Effector CD8-positive, alpha-beta T cell (primary cell): ENCODE measurements at regions not wholly inside any gene's neighbourhood (a gene's known extent, or its start where the extent isn't known, plus 50 kb on each side); places are given as distances from the start of the nearest gene placed in this dataset.
"Not testable (repeated sequence)": the region's sequence is repeated elsewhere in the genome, so short reads cannot be mapped to it uniquely, and the experiment has no call there.

ENCODE experiments used
- DNase-seq: peaks from one replicate; lab custom pipeline; 2025; lab: John Stamatoyannopoulos, UW

DNA sequence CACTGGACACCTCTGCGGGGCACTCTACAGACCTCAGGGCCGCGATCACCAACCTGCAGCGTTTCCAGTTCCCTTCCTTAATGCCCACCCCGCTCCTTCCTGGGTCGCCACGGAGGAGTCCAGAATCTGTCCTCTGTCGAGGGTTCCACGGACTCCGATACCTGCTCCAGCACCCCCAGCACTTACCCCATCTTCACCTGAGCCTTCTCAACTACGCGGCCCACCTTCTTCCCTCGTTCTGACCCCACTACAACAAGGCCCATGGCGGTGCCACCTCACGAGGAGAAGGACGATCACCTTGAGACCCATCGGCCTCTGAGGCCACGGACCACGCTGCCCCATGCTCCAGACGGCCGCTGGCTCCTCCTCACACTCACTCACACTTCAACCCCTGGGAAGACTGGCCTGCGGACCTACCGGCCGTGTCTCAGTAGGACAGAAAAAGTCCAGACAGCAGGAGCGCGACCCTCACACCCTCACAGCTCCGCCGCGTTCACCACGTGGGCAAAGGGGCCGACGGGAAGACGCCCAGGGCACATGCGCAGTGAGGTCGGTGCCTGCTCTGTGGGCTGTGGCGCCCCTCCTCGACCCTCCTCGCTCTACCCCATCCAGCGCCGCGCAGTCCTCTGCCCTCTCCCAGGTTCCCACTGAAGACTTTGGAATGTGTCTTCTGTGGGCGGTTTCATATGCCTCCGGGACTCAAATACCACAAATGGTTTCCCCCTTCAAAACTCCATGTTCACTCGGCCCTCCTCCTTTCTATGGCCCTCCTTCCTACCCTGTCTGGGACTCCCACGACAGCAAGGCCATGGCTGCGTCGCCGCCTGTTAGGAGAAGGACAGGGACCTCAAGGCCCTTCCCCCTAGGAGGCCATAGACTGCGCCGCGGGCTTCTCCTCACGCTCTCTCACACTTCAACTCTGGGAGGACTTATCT lies 193.9 kb upstream of the PHF14 start:
- DNase-seq: no peak

DNA sequence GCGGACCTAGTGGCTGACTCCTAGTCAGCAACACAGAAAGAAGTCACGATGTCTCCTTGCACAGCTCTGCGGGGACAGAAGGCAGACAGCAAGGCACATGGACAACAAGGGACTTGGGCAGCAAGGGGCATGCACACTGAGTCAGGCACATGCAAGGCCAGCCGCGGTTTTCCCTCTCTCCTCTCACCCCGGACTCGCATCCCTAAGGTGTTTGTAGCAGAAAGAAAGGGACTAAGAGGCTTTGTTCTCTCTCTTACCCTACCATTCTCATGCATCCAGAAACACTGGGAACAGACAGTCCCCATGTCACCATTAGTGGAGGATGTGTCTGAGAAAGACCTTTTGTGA lies 193.3 kb upstream of the PHF14 start:
- no peak for DNase-seq

DNA sequence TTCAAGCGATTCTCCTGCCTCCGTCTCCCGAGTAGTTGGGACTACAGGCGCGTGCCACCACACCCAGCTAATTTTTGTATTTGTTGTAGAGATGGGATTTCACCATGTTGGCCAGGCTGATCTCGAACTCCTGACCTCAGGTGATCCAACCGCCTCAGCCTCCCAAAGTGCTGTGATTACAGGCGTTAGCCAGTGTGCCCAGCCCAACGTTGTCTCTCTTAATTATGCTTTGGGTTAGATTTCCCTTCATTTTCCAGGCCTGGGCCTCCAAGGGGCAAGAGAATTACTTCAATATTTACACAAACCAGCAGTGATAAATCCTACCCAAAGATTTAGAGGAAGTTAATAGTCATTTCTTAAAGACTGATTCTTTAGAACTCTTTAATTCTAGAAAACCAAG lies 186.7 kb upstream of the PHF14 start:
- DNase-seq: not testable (repeated sequence)

DNA sequence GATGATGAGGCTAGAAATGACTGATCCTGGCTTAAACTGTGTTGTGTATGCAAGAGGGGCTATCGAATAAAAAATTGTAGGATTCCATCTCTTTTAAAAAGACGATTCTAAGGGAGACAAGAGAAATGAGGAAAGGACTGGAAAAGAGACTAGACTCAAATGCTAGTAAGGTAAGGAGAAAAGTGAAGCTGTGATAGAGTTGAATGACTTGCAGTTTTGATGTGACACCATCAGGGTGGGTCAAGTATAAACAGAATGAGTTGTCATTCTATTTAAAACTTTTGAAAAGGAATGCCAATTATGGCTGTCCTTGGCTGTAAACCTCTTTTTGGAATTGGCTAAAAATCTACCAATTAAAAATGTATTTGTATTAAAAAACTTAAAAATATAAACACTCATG lies 184.5 kb upstream of the PHF14 start:
- DNase-seq: no peak

DNA sequence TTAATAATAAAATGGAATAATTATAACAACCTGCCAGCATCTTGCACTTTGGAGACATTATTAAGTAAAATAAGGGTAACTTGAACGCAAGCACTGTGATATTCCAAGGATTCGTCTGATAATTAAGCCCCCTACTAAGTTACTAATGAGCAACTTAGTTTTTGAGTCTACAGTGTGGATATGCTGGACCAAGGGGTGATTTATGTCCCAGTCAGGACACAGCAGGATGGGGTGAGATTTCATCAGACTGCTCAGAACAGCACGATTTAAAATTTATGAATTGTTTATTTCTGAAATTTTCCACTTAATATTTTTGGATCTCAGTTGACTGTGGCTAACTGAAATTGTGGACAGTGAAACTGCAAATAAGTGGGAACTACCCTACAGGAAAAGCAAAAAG lies 182.8 kb upstream of the PHF14 start:
- no peak for DNase-seq

DNA sequence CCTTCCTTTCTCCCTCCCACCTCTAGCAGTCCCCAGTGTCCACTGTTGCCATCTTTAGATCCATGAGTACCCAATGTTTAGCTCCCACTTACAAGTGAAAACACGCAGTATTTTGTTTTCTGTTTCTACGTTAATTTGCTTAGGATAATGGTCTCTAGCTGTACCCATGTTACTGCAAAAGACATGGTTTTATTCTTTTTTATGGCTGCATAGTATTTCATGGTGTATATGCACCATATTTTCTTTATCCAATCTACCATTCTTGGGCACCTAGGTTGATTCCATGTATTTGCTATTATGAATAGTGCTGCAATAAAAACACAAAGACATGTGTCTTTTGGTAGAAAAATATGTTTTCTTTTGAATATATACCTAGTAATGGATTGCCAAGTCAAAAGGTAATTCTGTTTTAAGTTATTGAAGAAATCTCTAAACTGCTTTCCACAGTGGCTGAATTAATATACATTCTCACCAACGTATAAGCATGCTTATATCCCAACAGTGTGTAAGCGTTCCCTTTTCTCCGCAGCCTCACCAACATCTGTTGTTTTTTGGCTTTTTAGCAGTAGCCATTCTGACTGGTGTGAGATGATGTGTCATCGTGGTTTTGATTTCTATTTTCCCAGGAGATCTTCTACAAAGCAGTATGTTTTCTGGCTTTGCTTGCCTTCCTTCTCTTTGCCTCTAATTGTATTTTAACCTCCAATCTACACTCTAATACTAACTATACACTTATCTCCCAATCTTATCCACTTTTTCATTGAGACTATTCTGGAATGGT lies 179.5 kb upstream of the PHF14 start:
- DNase-seq: no peak

DNA sequence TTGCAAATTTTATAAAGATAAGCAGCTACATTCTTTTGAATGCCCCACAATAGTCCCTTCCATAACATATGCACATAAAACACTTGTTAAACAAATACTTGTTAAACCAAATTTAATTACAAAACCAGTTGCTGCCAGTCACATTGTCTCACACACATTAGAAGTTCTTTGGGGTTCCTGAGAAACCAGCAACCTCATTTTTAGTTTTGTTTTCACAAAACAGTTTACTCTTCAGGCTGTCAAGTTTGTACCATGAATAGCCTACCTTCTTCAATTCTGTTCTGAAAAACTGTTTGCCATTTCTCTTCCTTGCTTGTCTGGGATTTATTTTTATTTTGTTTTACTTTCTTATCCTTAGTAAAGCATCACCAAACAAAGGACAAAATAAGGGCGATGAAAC lies 176.5 kb upstream of the PHF14 start:
- DNase-seq: no peak

DNA sequence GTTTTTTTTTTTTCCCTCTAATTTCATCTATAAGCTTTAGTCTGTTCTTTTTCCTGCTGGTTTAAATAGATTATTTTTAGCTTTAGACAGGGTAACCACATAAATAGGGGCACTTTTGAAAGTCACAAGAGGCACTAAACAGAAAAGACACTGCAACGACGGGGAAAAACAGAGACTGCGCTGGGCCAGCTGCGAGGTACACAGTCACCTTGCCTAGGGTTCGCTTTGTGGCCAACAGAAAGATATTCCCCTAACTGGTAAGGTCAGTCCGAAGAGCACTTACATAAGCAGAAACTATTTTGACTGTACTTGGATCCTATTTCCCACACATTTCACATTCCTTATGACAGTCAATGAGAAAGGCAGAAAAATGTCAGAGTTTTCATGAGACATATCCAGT lies 175.6 kb upstream of the PHF14 start:
- DNase-seq: no peak

DNA sequence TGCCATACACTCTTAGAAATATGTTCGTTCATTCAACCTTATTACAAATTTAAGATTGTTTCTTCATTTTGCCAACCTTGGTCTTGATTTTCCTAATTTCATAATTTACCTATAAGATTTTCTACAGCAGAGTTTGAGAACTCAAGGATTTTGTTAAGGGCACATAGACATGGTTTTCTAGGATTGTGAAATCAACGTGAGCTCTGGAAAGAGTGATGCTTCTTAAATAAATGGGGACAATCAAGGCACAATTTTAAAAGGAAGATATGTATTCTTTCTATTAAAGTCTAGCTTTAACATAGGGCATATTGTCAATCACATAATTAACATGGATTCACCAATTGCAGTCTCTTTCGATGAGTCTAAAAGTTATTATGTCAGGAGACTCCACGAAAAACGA lies 174.2 kb upstream of the PHF14 start:
- no peak for DNase-seq

DNA sequence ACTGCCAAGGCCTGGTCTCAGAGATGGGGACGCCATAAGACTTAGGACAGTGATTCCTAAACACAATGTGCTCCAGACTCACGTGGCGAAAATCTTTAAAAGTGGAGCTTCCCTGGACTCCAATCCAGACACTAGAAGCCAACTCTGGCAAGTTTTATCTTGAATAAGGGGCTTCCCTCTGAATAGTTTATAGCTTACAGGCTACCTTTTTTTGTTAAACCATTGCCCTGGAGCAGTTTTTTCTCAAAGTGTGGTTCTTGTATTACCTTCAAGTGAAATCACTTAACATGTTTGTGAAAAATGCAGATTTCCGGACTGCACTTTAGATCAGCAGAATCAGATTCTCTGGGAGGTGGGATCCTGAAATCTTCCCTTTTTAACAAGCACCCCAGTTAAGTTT lies 171.7 kb upstream of the PHF14 start:
- no peak for DNase-seq

DNA sequence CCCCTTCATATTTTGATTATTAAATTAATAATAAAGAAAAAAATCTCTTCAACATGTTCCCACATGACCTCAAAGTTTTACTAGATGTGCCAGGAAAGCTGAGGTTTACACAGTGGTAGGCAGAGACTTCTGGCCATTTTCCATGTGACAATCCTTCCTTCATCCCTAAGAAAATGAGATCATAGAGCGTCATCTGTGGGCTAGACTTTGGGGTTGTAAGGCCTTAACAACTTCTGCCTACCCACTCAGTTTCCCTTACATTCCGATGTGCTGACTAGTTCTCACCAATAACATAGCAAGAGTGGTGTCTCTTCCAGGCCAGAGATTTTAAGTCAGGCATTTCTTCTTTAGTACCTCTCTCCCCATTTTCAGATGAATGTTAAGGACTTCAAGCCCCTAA lies 171.1 kb upstream of the PHF14 start:
- DNase-seq: no peak

DNA sequence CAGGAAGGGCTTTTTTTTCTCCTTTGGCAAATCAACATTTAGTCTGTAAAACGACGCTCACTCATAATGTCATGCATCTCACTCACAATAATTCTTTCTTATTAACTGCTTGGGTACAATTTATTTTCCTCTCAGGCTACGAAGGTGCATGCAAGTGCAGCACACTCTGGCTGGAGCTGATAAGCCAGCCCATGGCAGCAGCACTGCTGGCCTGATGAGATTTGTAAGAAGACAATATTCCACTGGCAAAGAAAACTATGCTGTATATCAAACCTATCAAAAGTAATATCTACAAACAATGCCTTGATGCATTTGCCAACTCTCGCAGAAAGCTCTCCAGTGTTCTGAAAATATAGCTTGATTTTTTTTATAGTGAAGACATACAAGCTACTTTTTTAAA lies 170.0 kb upstream of the PHF14 start:
- DNase-seq: no peak

DNA sequence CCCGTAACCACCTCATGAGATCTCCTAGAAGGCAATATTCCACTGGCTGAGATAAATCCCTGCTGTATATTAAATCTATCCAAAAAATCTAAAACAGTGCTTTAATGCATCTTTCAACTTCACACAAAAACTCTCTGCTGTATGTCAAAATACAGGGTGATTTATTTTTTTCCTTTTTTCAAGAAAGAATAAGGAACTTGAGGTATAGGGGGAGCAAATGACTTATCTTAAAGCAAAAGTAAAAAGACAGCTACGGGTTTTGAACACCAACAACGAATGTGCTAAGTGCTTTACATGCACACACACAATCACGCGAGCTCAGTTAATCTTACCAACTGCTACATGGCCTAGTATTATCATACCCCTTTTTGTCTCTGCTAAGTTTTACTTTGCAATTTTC lies 168.9 kb upstream of the PHF14 start:
- DNase-seq: no peak

DNA sequence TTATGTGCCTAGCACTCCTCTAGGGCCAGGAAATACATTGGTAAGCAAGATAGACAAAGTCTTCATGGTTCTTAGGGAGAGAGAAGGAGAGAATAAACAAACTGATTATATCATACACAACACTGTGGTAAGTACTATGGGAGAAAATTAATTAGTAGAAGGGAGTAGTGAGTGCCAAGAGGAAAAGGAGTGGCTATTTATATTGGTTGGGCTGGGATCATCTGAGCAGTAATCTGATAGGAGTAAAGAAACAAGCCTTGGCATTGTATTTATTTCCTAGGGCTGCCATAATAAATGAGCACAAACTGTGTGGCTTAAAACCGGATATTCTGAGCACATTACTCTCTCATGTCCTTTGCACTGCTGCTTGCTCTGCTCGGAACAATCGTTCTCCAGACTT lies 158.1 kb upstream of the PHF14 start:
- no peak for DNase-seq

DNA sequence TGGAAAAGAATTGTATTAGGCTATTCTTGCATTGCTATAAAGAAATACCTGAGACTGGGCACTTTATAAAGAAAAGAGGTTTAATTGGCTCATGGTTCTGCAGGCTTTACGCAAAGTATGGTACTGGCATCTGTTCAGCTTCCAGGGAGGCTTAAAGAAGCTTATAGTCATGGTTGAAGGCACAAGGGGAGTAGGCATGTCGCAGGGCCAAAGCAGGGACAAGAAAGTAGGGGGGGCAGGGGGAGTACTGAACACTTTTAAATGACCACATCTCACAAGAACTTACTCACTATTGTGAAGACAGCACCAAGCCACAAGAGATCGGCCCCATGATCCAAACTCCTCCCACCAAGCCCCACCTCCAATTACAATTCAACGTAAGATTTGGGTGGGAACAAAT lies 152.5 kb upstream of the PHF14 start:
- DNase-seq: no peak

DNA sequence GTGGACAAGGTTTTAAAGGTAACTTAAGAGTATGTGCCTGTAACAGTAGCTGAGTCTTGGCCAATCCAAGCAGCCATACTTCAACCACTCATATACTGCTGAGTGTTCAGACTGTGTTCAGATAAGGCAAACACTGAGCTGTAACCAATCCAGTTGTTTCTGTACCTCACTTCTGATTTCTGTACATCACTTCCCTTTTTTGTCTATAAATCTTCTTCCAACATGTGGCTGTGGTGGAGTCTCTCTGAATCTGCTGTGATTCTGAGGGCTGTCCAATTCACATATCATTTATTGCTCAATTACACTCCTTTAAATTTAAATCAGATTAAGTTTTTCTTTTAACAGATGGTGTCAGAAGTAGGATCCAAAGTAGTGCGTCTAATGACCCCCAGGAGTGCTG lies 149.5 kb upstream of the PHF14 start:
- DNase-seq: no peak

DNA sequence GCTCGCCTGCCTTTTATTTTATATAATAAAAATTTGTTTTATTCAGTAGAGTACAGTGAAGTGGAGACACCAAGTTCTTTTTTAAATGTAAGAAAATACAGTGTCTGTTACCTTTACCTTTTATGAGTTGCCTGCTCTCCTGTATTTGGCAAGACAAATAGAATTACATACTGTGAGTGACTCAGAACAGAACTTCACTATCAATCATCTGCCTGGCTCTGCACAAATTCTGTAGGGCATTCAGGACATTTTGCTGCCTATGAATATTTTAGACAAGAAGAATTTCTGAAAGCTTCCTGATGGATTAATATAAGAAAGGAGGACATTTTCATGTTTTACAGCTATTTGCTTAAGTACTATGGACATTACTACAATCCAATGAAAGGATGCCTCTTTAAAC lies 135.4 kb upstream of the PHF14 start:
- no peak for DNase-seq

DNA sequence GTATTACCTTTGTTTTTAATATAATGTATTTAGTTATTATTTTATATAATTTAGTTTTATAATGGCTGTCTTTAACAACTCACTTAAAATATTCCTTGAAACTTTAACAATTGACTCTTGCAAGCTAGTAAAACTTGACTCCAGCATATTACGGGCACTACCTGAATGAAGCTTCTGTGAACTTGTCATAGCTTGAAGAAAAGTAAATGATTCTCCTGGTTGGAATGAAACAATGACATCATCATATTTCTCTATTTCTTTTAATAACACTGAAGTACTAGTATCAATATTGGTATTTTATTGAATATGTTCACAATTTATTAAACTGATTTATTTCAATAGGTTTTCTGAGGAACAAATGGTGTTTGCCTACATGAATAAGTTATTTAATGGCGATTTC lies 128.4 kb upstream of the PHF14 start:
- no peak for DNase-seq

DNA sequence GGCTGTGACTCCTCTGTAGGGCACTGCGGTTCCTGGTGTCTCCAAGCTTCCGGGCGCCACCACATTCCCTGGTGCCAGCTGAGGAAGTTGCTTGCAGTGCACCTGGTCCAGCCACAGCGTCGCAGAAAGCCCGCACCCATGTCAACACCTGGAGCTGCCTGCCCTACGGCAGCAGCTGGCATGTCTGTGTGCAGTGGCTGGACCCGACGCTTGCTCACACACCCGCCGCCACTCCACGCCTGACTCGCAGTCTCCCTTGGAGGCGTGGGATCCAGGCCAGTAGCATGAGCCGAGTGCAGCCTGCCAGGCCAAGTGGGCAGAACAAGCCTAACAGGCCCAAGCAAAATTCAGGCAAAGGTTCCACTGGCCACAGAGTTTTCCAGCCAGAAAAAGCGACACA lies 118.1 kb upstream of the PHF14 start:
- no peak for DNase-seq

DNA sequence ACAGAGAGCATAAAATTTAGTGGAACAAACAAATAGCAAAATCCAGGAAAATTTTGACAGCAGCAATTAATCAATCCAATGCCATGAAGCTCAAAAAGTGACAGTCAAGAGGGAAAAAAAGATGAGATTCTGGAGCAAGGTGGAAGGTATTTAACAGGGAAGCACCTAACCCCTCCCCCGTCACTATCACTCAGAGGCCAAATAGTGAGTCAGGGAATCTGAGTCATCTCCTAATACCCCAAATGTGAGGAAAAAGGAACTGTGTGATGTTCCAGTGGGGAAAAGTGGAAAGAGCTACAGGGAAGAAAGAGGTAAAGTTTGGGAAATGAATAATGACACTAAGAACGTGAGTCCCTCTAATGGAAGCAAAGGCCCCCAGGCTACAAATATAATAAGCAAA lies 113.2 kb upstream of the PHF14 start:
- DNase-seq: no peak

DNA sequence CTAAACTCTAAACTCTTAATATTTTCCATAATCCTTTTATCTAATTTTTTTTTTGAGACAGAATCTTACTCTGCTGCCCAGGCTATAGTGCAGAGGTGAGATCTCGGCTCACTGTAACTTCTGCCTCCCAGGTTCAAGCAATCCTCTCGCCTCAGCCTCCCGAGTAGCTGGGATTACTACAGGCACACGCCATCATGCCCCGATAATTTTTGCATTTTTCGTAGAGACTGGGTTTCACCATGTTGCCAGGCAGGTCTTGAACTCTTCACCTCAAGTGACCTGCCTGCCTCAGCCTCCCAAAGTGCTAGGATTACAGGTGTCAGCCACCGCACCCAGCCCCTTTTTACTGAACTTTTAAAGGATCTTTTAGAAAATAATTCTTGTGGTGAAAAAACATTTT lies 110.2 kb upstream of the PHF14 start:
- DNase-seq: no peak

DNA sequence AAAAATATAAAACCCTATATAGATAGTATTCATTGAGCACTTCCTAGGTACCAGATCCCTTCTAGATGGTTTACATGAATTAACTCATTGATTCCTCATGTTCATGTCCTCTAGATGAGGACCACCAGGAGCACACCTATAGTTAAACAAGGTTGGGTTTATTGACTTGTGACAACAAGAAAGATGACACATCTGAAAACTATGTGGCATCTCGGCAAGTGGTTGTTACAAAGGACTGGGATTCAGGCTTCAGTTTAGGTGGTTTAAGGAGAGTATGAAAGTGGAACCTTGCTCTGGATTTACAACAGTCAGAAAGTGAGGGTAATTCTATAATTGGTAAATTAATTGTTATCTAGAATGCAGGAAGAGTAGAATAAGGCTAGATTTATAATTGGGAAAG lies 99.0 kb upstream of the PHF14 start:
- DNase-seq: no peak

DNA sequence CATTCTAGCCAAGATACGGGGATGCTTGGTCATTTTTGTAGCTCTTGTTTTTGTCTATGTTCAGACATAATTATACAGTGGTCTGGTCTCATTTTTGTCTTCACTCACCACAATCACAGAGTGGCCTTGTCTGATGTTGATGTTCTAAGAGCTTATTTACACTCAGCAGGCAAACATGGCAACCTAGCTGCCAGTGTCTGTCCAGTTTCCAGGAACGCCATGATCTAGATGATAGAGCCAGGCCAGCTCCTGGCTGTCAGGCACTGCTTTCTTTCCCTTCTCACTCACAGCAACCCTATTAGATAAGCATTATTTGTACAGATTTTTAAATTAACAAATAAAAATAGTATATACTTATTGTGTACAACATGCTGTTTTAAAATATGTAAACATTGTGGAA lies 98.6 kb upstream of the PHF14 start:
- DNase-seq: no peak

DNA sequence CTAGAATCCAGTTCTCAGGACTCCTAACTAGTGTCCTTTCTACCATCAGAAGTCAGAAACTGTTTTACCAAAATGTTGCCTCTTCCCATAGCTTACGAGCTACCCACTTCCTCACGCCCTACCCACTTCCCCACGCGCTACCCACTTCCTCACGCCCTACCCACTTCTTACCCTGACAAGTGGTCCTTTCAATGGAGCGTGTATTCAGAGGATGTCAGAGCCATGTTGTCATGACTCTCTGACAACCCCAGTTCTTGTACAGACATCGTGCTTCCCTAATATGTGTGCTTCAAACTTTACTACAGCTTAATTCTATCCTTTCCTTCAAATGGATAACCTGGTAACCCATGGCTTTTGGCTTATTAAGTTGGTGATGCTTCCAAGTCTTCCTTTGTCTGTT lies 84.8 kb upstream of the PHF14 start:
- DNase-seq: no peak
